SK-N-SH (cell line): ENCODE measurements at regions not wholly inside any gene's neighbourhood (a gene's known extent, or its start where the extent isn't known, plus 50 kb on each side); places are given as distances from the start of the nearest gene placed in this dataset.

Experiments used
- CHD2 ChIP-seq: fragments of 150-350 bp; IDR thresholded peaks from 2 replicates; pipeline ENCODE4 v1.6.1; 2018; ENCODE audit warnings: low read length; ENCODE audit not compliant: partially characterized antibody
- CTCF ChIP-seq: fragments of 200-600 bp; sonication (generic); IDR thresholded peaks from 2 replicates; pipeline ENCODE4 v1.6.1; 2017; ENCODE audit warnings: antibody characterized with exemption, mild to moderate bottlenecking, moderate library complexity
- ELF1 ChIP-seq: IDR thresholded peaks from 2 replicates; pipeline ENCODE4 v1.4.0; 2012
- FOSL2 ChIP-seq: IDR thresholded peaks from 2 replicates; pipeline ENCODE4 v1.4.0; 2012; ENCODE audit warnings: low read depth, mild to moderate bottlenecking, moderate library complexity, borderline replicate concordance
- MAX ChIP-seq: IDR thresholded peaks from 2 replicates; pipeline ENCODE4 v1.4.0; 2012; ENCODE audit warnings: low read depth
- POLR2AphosphoS5 ChIP-seq: IDR thresholded peaks from 2 replicates; pipeline ENCODE4 v1.6.1; 2012; ENCODE audit warnings: low read depth, low read length
- RAD21 ChIP-seq: IDR thresholded peaks from 2 replicates; pipeline ENCODE4 v1.6.1; 2012; ENCODE audit warnings: mild to moderate bottlenecking, low read length
- SMC3 ChIP-seq: IDR thresholded peaks from 2 replicates; pipeline ENCODE4 v1.6.1; 2012; ENCODE audit warnings: low read depth, low read length, improper control_type of control experiment
- TAF1 ChIP-seq: IDR thresholded peaks from 2 replicates; pipeline ENCODE4 v1.6.1; 2012; ENCODE audit warnings: low read depth, mild to moderate bottlenecking, low read length, moderate library complexity, borderline replicate concordance
- TCF12 ChIP-seq: IDR thresholded peaks from 2 replicates; pipeline ENCODE4 v1.4.0; 2012
- TF ChIP-seq, protein P1 (sequence below): IDR thresholded peaks from 2 replicates; pipeline ENCODE4 v1.4.0; 2012; ENCODE audit warnings: low read depth, borderline replicate concordance
- TF ChIP-seq, protein P2 (sequence below): fragments of 150-350 bp; IDR thresholded peaks from 2 replicates; pipeline ENCODE4 v1.6.1; 2016; ENCODE audit warnings: mild to moderate bottlenecking, low read depth, low read length
- TF ChIP-seq, protein P3 (sequence below): IDR thresholded peaks from 2 replicates; pipeline ENCODE4 v1.6.1; 2012; ENCODE audit warnings: mild to moderate bottlenecking, low read depth, low read length, moderate library complexity

DNA sequence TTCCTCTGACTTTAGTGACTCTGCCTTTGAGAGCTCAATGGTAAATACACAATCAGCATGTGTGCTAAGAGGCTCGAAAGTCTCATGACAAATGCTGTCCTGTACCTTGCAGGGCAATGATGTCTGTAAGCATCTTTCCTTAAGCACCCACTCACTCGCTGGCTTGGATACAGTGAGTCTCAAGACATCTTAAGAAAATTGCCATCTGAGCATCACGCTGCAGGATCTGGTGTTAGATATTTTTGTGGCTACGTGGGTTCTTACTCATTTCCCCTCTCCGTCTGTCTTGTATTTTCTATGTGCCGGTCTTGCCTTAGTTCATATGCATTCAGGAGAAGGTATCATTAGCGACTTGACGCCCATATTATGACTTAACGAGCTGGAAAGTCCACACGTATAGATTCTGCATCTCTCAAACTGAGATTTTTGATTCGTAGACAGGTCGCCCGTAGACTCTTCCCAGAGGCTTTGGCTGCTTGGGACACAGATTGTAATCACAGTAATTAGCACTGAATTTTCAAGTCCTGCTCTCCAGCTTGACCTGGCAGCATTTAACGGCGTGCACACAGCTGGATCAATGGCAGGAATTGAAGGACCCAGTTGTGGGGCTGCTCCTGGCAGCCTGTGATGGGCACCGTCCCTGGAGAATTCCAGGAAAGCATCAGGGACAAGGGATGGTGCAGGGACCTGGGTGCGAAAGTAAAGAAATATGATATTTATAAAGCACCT, 231.2 kb downstream of the ZIC5 start:
- no peak for TF ChIP-seq CTCF
- TF ChIP-seq, protein P1, sequence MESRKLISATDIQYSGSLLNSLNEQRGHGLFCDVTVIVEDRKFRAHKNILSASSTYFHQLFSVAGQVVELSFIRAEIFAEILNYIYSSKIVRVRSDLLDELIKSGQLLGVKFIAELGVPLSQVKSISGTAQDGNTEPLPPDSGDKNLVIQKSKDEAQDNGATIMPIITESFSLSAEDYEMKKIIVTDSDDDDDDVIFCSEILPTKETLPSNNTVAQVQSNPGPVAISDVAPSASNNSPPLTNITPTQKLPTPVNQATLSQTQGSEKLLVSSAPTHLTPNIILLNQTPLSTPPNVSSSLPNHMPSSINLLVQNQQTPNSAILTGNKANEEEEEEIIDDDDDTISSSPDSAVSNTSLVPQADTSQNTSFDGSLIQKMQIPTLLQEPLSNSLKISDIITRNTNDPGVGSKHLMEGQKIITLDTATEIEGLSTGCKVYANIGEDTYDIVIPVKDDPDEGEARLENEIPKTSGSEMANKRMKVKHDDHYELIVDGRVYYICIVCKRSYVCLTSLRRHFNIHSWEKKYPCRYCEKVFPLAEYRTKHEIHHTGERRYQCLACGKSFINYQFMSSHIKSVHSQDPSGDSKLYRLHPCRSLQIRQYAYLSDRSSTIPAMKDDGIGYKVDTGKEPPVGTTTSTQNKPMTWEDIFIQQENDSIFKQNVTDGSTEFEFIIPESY = no peak
- TF ChIP-seq TCF12 = no peak
- TF ChIP-seq MAX = no peak
- TF ChIP-seq ELF1 = no peak
- TF ChIP-seq TAF1 = no peak
- TF ChIP-seq SMC3 = no peak
- TF ChIP-seq, protein P2, sequence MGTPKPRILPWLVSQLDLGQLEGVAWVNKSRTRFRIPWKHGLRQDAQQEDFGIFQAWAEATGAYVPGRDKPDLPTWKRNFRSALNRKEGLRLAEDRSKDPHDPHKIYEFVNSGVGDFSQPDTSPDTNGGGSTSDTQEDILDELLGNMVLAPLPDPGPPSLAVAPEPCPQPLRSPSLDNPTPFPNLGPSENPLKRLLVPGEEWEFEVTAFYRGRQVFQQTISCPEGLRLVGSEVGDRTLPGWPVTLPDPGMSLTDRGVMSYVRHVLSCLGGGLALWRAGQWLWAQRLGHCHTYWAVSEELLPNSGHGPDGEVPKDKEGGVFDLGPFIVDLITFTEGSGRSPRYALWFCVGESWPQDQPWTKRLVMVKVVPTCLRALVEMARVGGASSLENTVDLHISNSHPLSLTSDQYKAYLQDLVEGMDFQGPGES = no peak
- TF ChIP-seq RAD21 = no peak
- TF ChIP-seq FOSL2 = no peak
- no peak for TF ChIP-seq CHD2
- no peak for TF ChIP-seq POLR2AphosphoS5
- TF ChIP-seq, protein P3, sequence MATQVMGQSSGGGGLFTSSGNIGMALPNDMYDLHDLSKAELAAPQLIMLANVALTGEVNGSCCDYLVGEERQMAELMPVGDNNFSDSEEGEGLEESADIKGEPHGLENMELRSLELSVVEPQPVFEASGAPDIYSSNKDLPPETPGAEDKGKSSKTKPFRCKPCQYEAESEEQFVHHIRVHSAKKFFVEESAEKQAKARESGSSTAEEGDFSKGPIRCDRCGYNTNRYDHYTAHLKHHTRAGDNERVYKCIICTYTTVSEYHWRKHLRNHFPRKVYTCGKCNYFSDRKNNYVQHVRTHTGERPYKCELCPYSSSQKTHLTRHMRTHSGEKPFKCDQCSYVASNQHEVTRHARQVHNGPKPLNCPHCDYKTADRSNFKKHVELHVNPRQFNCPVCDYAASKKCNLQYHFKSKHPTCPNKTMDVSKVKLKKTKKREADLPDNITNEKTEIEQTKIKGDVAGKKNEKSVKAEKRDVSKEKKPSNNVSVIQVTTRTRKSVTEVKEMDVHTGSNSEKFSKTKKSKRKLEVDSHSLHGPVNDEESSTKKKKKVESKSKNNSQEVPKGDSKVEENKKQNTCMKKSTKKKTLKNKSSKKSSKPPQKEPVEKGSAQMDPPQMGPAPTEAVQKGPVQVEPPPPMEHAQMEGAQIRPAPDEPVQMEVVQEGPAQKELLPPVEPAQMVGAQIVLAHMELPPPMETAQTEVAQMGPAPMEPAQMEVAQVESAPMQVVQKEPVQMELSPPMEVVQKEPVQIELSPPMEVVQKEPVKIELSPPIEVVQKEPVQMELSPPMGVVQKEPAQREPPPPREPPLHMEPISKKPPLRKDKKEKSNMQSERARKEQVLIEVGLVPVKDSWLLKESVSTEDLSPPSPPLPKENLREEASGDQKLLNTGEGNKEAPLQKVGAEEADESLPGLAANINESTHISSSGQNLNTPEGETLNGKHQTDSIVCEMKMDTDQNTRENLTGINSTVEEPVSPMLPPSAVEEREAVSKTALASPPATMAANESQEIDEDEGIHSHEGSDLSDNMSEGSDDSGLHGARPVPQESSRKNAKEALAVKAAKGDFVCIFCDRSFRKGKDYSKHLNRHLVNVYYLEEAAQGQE = no peak
